ENCODE measurements at regions not wholly inside any gene's neighbourhood (a gene's known extent, or its start where the extent isn't known, plus 50 kb on each side); places are given as distances from the start of the nearest gene placed in this dataset.
"Not testable (repeated sequence)": the region's sequence is repeated elsewhere in the genome, so short reads cannot be mapped to it uniquely, and the experiment has no call there.

GRCh38 chr5:104084896-104085295 is 522.3 kb upstream of the NUDT12 start:
- Mint-ChIP-seq H3K27ac (no peak overlapping the region), H3K9me3 (no peaks in the 10 kb centered on the region), H3K4me1 (no peaks in the 10 kb centered on the region), H3K27me3 (no peaks in the 10 kb centered on the region), H3K36me3 (ENCODE audit: low read depth) (no peaks in the 10 kb centered on the region), H3K4me3 (no peak overlapping the region)
- ChIA-PET POLR2A (no interaction called here), CTCF (no interaction called here)
- ATAC-seq (ENCODE audit: low read depth) (no peak), DNase-seq (no peak)
- intact Hi-C loops (cut with micrococcal nuclease): no loop called here
- TF ChIP-seq CTCF (IDR thresholded peaks at IDR 0.05): no peak

- Mint-ChIP-seq H3K36me3 (ENCODE audit: low read depth) (no peaks in the 10 kb centered on the region), H3K27ac (no peak overlapping the region), H3K4me3 (no peak overlapping the region), H3K27me3 (no peaks in the 10 kb centered on the region), H3K4me1 (no peaks in the 10 kb centered on the region), H3K9me3 (no peaks in the 10 kb centered on the region)
- ChIA-PET CTCF (no interaction called here), POLR2A (no interaction called here)
- TF ChIP-seq CTCF (IDR thresholded peaks at IDR 0.05): no peak
- DNase-seq: no peak
- no peak for ATAC-seq (ENCODE audit: low read depth)
- intact Hi-C loops (cut with micrococcal nuclease): no loop called here
These were observed 520.2 kb upstream of the NUDT12 start for GRCh38 chr5:104082754-104083153.

- H3K9me3 Mint-ChIP-seq: no peaks in the 10 kb centered on the region
- no peak for ATAC-seq (ENCODE audit: low read depth)
- intact Hi-C loops (cut with micrococcal nuclease): no loop called here
- DNase-seq: no peak
- H3K4me1 Mint-ChIP-seq: no peaks in the 10 kb centered on the region
- H3K4me3 Mint-ChIP-seq: no peak overlapping the region
- CTCF ChIA-PET: no interaction called here
- POLR2A ChIA-PET: no interaction called here
- no peaks in the 10 kb centered on the region for H3K36me3 Mint-ChIP-seq (ENCODE audit: low read depth)
- no peaks in the 10 kb centered on the region for H3K27me3 Mint-ChIP-seq
- no peak for TF ChIP-seq CTCF (IDR thresholded peaks at IDR 0.05)
- H3K27ac Mint-ChIP-seq: no peak overlapping the region
These were observed 518.6 kb upstream of the NUDT12 start for GRCh38 chr5:104081232-104081631.

GRCh38 chr5:104080646-104081175 is 518.1 kb upstream of the NUDT12 start:
- H3K36me3 Mint-ChIP-seq (ENCODE audit: low read depth): no peaks in the 10 kb centered on the region
- H3K9me3 Mint-ChIP-seq: no peaks in the 10 kb centered on the region
- H3K4me3 Mint-ChIP-seq: no peak overlapping the region
- no peak for TF ChIP-seq CTCF (IDR thresholded peaks at IDR 0.05)
- ChIA-PET CTCF (no interaction called here), POLR2A (no interaction called here)
- intact Hi-C loops (cut with micrococcal nuclease): no loop called here
- H3K27me3 Mint-ChIP-seq: no peaks in the 10 kb centered on the region
- no peak for DNase-seq
- no peaks in the 10 kb centered on the region for H3K4me1 Mint-ChIP-seq
- no peak overlapping the region for H3K27ac Mint-ChIP-seq
- no peak for ATAC-seq (ENCODE audit: low read depth)

GRCh38 chr5:104079861-104080645 is 517.5 kb upstream of the NUDT12 start:
- ATAC-seq (ENCODE audit: low read depth); POLR2A ChIA-PET; H3K4me3 Mint-ChIP-seq; CTCF ChIA-PET; H3K4me1 Mint-ChIP-seq; H3K27me3 Mint-ChIP-seq; DNase-seq; intact Hi-C loops (cut with micrococcal nuclease); H3K27ac Mint-ChIP-seq; H3K9me3 Mint-ChIP-seq; H3K36me3 Mint-ChIP-seq (ENCODE audit: low read depth): not testable (repeated sequence)

GRCh38 chr5:104071887-104072286 is 509.3 kb upstream of the NUDT12 start:
- ATAC-seq (ENCODE audit: low read depth) (no peak), DNase-seq (no peak)
- Mint-ChIP-seq H3K36me3 (ENCODE audit: low read depth) (no peaks in the 10 kb centered on the region), H3K27ac (no peak overlapping the region), H3K4me3 (no peak overlapping the region), H3K9me3 (peaks cover 7% of the 10 kb centered on the region), H3K27me3 (no peaks in the 10 kb centered on the region), H3K4me1 (no peaks in the 10 kb centered on the region)
- POLR2A ChIA-PET: no interaction called here
- TF ChIP-seq CTCF (IDR thresholded peaks at IDR 0.05): no peak
- CTCF ChIA-PET: no interaction called here
- intact Hi-C loops (cut with micrococcal nuclease): no loop called here

All from activated B cell treated with CpG ODN at 0.5 μM for 24 hours (primary cell).